ENCODE measurements at regions not wholly inside any gene's neighbourhood (a gene's known extent, or its start where the extent isn't known, plus 50 kb on each side); places are given as distances from the start of the nearest gene placed in this dataset.

GRCh38 chr13:112124141-112124540 lies 57.2 kb downstream of the SOX1 start:
- intact Hi-C loops (cut with DNase I): no loop called here
- no peak for DNase-seq (ENCODE audit: low spot score)

- DNase-seq (ENCODE audit: low spot score): no peak
- intact Hi-C loops (cut with DNase I): no loop called here
Observed at GRCh38 chr13:112127564-112128330, 60.8 kb downstream of the SOX1 start.

GRCh38 chr13:112128331-112128610 lies 61.3 kb downstream of the SOX1 start:
- intact Hi-C loops (cut with DNase I): no loop called here
- no peak for DNase-seq (ENCODE audit: low spot score)

DNA sequence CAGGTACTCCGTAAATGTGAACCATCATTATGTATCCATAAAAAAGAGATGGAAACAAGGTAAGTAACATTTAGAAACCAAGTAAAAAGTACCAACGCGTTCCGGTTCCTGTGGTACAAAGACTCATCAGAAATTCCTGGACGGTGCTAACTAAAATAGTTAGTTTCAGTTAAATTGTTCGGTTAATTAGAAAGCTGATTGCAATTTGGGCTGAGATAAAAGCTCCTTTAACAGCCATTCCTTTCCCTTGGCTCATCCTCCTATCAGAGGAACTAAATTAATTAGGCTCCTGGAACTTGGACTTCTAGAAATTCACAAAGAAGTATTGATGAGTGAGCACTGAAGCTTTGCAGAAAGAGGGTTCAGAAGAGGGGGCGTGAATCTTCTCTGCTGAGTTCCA lies 63.5 kb downstream of the SOX1 start:
- intact Hi-C loops (cut with DNase I): no loop called here
- no peak for DNase-seq (ENCODE audit: low spot score)

GRCh38 chr13:112131081-112131712 lies 64.2 kb downstream of the SOX1 start:
- intact Hi-C loops (cut with DNase I): no loop called here
- DNase-seq (ENCODE audit: low spot score): no peak

DNA sequence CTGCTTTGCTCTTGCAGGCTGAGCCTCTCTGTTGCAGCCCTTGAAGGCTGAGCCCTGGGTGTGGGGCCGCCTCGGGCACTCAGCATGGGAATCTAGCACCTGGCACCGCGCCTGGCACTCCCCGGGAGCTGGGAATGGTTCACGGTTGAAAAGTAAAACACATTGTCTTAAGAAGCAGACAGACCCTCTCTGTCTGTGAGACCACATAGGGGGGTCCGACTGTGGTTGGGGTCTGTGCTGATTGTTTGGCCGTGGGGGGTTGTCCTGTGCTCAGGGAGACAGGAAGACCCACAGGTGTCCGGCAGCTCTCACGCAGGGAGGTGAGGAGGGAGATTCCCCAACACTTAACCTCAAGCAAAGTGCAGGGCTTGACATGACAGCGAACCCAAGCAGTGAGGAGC lies 64.8 kb downstream of the SOX1 start:
- intact Hi-C loops (cut with DNase I): no loop called here

DNA sequence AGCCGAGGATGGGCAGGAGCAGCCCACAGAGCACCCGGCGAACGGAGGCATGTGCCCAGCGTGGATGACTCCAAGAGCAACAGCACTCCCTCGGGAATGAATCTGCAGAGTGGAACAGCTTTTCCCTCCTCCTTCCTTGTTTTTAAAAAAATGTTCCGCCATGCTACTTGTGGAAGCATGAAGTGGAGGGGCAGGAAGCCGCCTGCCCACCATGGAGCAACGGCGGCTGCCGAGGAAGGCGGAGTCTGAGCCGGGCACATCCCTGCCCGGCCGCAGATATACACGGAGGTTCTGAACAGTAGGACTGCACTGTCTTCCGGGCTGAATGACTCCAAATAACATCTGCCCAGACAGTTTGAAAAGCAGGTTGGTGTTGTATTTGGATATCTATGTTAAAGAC lies 65.2 kb downstream of the SOX1 start:
- intact Hi-C loops (cut with DNase I): no loop called here
- DNase-seq (ENCODE audit: low spot score): no peak

More for the DNA sequence above, 64.8 kb downstream of the SOX1 start:
- DNase-seq (ENCODE audit: low spot score): no peak

DNA sequence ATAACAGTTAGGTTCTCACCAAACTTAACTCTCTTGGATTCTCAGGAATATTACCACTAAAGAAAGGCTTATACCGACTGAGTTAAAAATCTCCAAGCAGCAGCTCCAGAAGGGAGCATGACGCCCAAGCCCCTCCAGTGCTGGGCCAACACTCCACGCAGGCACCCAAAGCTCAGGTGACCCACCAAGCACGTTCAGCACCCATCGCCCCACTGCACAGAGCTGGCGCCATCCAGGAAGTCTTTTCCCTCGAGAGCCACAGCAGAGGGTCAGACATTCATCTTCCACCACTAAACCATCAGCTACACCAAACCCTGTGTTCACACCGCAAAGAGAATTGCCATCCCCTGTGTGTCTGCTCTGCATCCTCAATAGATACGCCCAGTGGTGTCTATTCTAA lies 65.7 kb downstream of the SOX1 start:
- DNase-seq (ENCODE audit: low spot score): no peak

DNA sequence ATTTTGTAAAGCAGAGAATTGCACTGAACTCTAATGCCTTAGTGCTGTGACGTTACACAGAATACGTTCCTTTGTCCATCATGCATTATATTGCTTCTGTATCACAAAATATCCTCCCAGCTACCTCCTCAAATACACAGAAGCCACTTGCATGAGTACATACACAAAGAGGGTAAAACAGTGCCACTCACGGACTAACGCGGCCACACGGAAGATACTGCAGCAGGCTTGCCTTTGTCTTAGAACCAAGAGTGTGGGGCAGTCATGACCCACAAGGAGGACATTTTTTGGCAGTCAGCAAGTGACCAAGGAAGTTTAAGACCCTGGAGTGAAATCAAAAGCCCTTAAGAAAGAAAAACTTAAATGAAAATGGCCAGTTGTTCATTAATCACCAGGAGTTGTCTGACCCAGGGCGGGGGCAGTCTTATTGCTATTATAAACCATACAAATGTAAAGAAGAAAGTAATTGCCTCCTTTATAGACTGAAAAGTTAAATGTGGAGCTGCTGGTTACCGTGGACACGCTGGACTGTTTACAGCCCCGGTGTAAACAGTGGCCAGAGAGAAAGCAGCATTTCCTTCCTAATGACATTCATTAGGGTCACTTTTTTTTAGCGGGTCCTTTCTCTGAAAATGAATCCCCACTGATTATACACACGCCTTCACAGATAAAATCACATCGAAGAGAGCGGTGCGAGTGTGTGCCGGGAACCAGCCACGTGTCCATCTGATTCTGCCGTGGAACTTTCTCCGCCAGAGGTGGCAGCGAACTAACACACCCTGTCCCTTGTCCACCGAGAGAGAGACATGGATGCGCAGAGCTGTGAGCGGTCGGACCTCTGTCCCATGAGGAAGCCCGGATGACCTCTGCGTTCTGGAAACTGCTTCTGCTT lies 66.8 kb downstream of the SOX1 start:
- intact Hi-C loops (cut with DNase I): no loop called here

More for the DNA sequence above, 65.7 kb downstream of the SOX1 start:
- intact Hi-C loops (cut with DNase I): no loop called here

GRCh38 chr13:112134391-112135075 lies 67.6 kb downstream of the SOX1 start:
- intact Hi-C loops (cut with DNase I): no loop called here
- no peak for DNase-seq (ENCODE audit: low spot score)

More for the DNA sequence above, 66.8 kb downstream of the SOX1 start:
- DNase-seq (ENCODE audit: low spot score): no peak

- DNase-seq (ENCODE audit: low spot score): no peak
- intact Hi-C loops (cut with DNase I): no loop called here
Observed at GRCh38 chr13:112136095-112136494, 69.1 kb downstream of the SOX1 start.

DNA sequence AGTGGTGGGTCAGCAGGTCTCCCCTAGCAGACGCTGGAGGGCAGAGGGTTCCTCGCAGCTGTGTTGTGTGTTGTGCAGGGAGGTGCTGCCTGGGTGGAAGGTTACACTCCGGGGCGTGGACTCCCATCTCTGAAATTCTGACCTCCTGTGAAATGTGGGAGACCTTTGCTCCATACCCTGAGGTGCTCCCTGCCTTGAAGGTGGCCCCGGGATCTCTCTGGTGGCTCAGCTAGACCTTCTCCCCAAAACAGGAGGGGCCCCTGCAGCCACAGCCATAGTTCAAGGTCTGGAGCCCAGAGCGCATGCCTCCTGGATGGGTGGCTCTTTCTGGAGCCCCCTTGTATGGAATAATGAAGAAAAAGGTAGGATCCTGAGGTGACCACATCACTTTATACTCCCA lies 70.2 kb downstream of the SOX1 start:
- no peak for DNase-seq (ENCODE audit: low spot score)
- intact Hi-C loops (cut with DNase I): no loop called here

DNA sequence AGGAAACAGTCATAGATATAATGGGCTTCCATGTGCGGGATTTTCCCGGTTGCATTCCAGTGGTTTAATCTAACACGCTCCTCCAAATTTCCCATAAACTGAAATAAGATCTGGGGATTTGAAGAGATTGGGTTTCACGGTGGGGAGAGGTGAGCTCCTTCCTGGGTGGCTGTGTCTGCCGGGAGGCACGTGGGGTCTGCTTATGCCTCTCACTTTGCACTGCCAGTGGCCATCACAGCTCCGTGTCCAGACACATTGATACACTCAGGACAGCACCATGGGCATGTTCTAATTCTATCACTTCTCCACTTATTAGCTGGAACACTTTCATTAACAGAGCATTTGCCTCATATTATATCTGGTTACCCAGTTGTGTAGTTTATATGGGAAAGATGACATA lies 73.4 kb downstream of the SOX1 start:
- DNase-seq (ENCODE audit: low spot score): no peak
- intact Hi-C loops (cut with DNase I): no loop called here

- intact Hi-C loops (cut with DNase I): no loop called here
- DNase-seq (ENCODE audit: low spot score): no peak
Observed at GRCh38 chr13:112141643-112142400, 74.9 kb downstream of the SOX1 start.

GRCh38 chr13:112142401-112142930 lies 75.5 kb downstream of the SOX1 start:
- intact Hi-C loops (cut with DNase I): no loop called here
- DNase-seq (ENCODE audit: low spot score): no peak

- intact Hi-C loops (cut with DNase I): no loop called here
- no peak for DNase-seq (ENCODE audit: low spot score)
Observed at GRCh38 chr13:112143046-112143752, 76.2 kb downstream of the SOX1 start.

GRCh38 chr13:112143753-112144615 lies 77.0 kb downstream of the SOX1 start:
- DNase-seq (ENCODE audit: low spot score): no peak
- intact Hi-C loops (cut with DNase I): no loop called here
